ENCODE measurements at regions not wholly inside any gene's neighbourhood (a gene's known extent, or its start where the extent isn't known, plus 50 kb on each side); places are given as distances from the start of the nearest gene placed in this dataset.

- Histone ChIP-seq H3K36me3 (no peaks in the 10 kb centered on the region), H3K27ac (peak overlapping the region in 1 of 2 donors; percentile 78), H3K27me3 (no peaks in the 10 kb centered on the region), H3K9me3 (no peaks in the 10 kb centered on the region), H3K4me3 (no peak overlapping the region), H3K4me1 (ENCODE audit: insufficient read depth) (peaks cover 37% of the 10 kb centered on the region)
- TF ChIP-seq EP300 (IDR thresholded peaks at IDR 0.05) (no peak), CTCF (IDR thresholded peaks at IDR 0.05) (no peak)
- intact Hi-C loops (cut with DNase I), result loop anchor here in 1 of 4 donors (10.0 kb wide), 1 partner anchor 59 kb away; no protein-coding TSS in a partner anchor
- peak in 1 of 5 donors; percentile 32 for DNase-seq
- 80 to 91% (median 88%) methylated on average over 4 of the region's 4 CpGs for WGBS, 3 donors
Measured at GRCh38 chr2:38465789-38466127, 88.7 kb upstream of the ATL2 start.

- Histone ChIP-seq H3K4me1 (ENCODE audit: insufficient read depth) (peaks cover 37% of the 10 kb centered on the region), H3K27ac (peak overlapping the region in 1 of 2 donors; percentile 78), H3K27me3 (no peaks in the 10 kb centered on the region), H3K4me3 (no peak overlapping the region), H3K9me3 (no peaks in the 10 kb centered on the region), H3K36me3 (no peaks in the 10 kb centered on the region)
- intact Hi-C loops (cut with DNase I), result loop anchor here in 1 of 4 donors (10.0 kb wide), 1 partner anchor 60 kb away; no protein-coding TSS in a partner anchor
- WGBS, 3 donors, result 52 to 74% (median 67%) methylated on average over 9 of the region's 9 CpGs
- no peak for DNase-seq
- TF ChIP-seq CTCF (IDR thresholded peaks at IDR 0.05), result no peak
- TF ChIP-seq POLR2A (IDR thresholded peaks at IDR 0.05), result no peak
- TF ChIP-seq EP300 (IDR thresholded peaks at IDR 0.05), result no peak
Measured at GRCh38 chr2:38464971-38465788, 88.1 kb upstream of the ATL2 start.

GRCh38 chr2:38463752-38464151 is 86.7 kb upstream of the ATL2 start:
- WGBS, 3 donors, result 25 to 48% (median 37%) methylated on average over 4 of the region's 4 CpGs
- intact Hi-C loops (cut with DNase I), result loop anchor here in 1 of 4 donors (10.0 kb wide), 1 partner anchor 61 kb away; no protein-coding TSS in a partner anchor
- no peak overlapping the region for H3K27ac ChIP-seq
- TF ChIP-seq CTCF (IDR thresholded peaks at IDR 0.05) (no peak), EP300 (IDR thresholded peaks at IDR 0.05) (no peak), POLR2A (IDR thresholded peaks at IDR 0.05) (no peak)
- H3K4me1 ChIP-seq (ENCODE audit: insufficient read depth), result peaks cover 31% of the 10 kb centered on the region
- no peaks in the 10 kb centered on the region for H3K27me3 ChIP-seq
- DNase-seq, result no peak
- no peaks in the 10 kb centered on the region for H3K9me3 ChIP-seq
- no peaks in the 10 kb centered on the region for H3K36me3 ChIP-seq
- no peak overlapping the region for H3K4me3 ChIP-seq

GRCh38 chr2:38462121-38462661 is 85.1 kb upstream of the ATL2 start:
- H3K27me3 ChIP-seq, result no peaks in the 10 kb centered on the region
- no peak overlapping the region for H3K27ac ChIP-seq
- intact Hi-C loops (cut with DNase I), result loop anchor here in 1 of 4 donors (10.0 kb wide), 1 partner anchor 63 kb away; no protein-coding TSS in a partner anchor
- peaks cover 24% of the 10 kb centered on the region for H3K4me1 ChIP-seq (ENCODE audit: insufficient read depth)
- H3K36me3 ChIP-seq, result no peaks in the 10 kb centered on the region
- peak in 4 of 5 donors; percentile 62 to 73 (median 64) for DNase-seq
- WGBS, 3 donors, result 58 to 69% (median 59%) methylated on average over 7 of the region's 7 CpGs
- no peak for TF ChIP-seq EP300 (IDR thresholded peaks at IDR 0.05)
- TF ChIP-seq CTCF (IDR thresholded peaks at IDR 0.05), result no peak
- TF ChIP-seq POLR2A (IDR thresholded peaks at IDR 0.05), result no peak
- H3K9me3 ChIP-seq, result no peaks in the 10 kb centered on the region
- H3K4me3 ChIP-seq, result no peak overlapping the region

All from ovary (tissue), 7 donors.